Mesenchymal stem cell (in vitro differentiated cells and primary cell): ENCODE measurements at regions not wholly inside any gene's neighbourhood (a gene's known extent, or its start where the extent isn't known, plus 50 kb on each side); places are given as distances from the start of the nearest gene placed in this dataset.

Experiments used
- DNase-seq: peaks from one replicate; pipeline ENCODE4 v3.0.0-alpha.2; 2013
- H2AFZ ChIP-seq: one replicate; pipeline ENCODE4 v1.6.1; 2013; ENCODE audit warnings: low read depth, mild to moderate bottlenecking, control low read depth, inconsistent platforms, low read length, moderate library complexity
- H2AK5ac ChIP-seq: 2 replicates; pipeline ENCODE4 v1.6.1; 2013; ENCODE audit warnings: low read length, moderate library complexity, mild to moderate bottlenecking, inconsistent platforms; ENCODE audit not compliant: severe bottlenecking
- H2BK120ac ChIP-seq: one replicate; pipeline ENCODE4 v1.6.1; 2013; ENCODE audit warnings: low read depth, mild to moderate bottlenecking, inconsistent platforms, low read length, moderate library complexity
- H2BK12ac ChIP-seq, 2 experiments: one replicate each; pipeline ENCODE4 v1.6.1; 2013; ENCODE audit warnings: inconsistent platforms in 2 of 2, low read length in 2 of 2, mild to moderate bottlenecking in 2 of 2, moderate library complexity in 2 of 2, control low read depth in 1 of 2
- H2BK15ac ChIP-seq: one replicate; pipeline ENCODE4 v1.6.1; 2013; ENCODE audit warnings: mild to moderate bottlenecking, low read depth, inconsistent platforms; ENCODE audit not compliant: poor library complexity, severe bottlenecking
- H2BK5ac ChIP-seq: 2 replicates; pipeline ENCODE4 v1.6.1; 2013; ENCODE audit warnings: low read depth, mild to moderate bottlenecking, low read length, control low read depth, inconsistent platforms; ENCODE audit not compliant: poor library complexity, severe bottlenecking
- H3K14ac ChIP-seq, 2 experiments: one replicate each; pipeline ENCODE4 v1.6.1; 2013; ENCODE audit warnings: inconsistent platforms in 2 of 2, low read length in 2 of 2, control low read depth in 1 of 2, mild to moderate bottlenecking in 1 of 2, moderate library complexity in 1 of 2
- H3K18ac ChIP-seq, 2 experiments: one replicate each; pipeline ENCODE4 v1.6.1; 2013; ENCODE audit warnings: inconsistent platforms in 2 of 2, low read length in 2 of 2, control low read depth in 1 of 2, low read depth in 1 of 2, mild to moderate bottlenecking in 1 of 2
- H3K23ac ChIP-seq, 2 experiments: one replicate each; pipeline ENCODE4 v1.6.1; 2013; ENCODE audit warnings: inconsistent platforms in 2 of 2, low read length in 2 of 2, mild to moderate bottlenecking in 2 of 2, moderate library complexity in 2 of 2, control low read depth in 1 of 2
- H3K27ac ChIP-seq: 2 replicates; pipeline ENCODE4 v1.5.1; 2013; ENCODE audit warnings: mild to moderate bottlenecking, moderate library complexity, low read length, control low read depth, inconsistent platforms; ENCODE audit not compliant: poor library complexity, severe bottlenecking
- H3K27me3 ChIP-seq, 2 experiments: 2 replicates each; pipeline versions ENCODE4 v1.6.1 to v1.7.0; 2013; ENCODE audit warnings: low read length in 2 of 2, mild to moderate bottlenecking in 2 of 2, moderate library complexity in 2 of 2, control low read depth in 1 of 2, inconsistent platforms in 1 of 2; ENCODE audit not compliant: control insufficient read depth in 1 of 2, insufficient read depth in 1 of 2
- H3K36me3 ChIP-seq, 2 experiments: 2 replicates each; pipeline versions ENCODE4 v1.6.1 to v1.7.0; 2013; ENCODE audit warnings: low read length in 2 of 2, control low read depth in 1 of 2, inconsistent platforms in 1 of 2, low read depth in 1 of 2, mild to moderate bottlenecking in 1 of 2; ENCODE audit not compliant: insufficient read depth in 2 of 2, control insufficient read depth in 1 of 2
- H3K4ac ChIP-seq, 2 experiments: one replicate each; pipeline ENCODE4 v1.6.1; 2013; ENCODE audit warnings: inconsistent platforms in 2 of 2, low read length in 2 of 2, mild to moderate bottlenecking in 2 of 2, moderate library complexity in 2 of 2, control low read depth in 1 of 2, low read depth in 1 of 2
- H3K4me1 ChIP-seq: 2 replicates; pipeline ENCODE4 v1.6.1; 2013; ENCODE audit warnings: low read depth, low read length, control low read depth; ENCODE audit not compliant: control insufficient read depth, insufficient read depth
- H3K4me2 ChIP-seq: 2 replicates; pipeline ENCODE4 v1.6.1; 2013; ENCODE audit warnings: low read length, mild to moderate bottlenecking, inconsistent platforms; ENCODE audit not compliant: poor library complexity, severe bottlenecking
- H3K4me3 ChIP-seq, 2 experiments: 2 replicates each; pipeline versions ENCODE4 v1.5.1 to v1.7.0; 2013; ENCODE audit warnings: low read length in 2 of 2, mild to moderate bottlenecking in 2 of 2, control low read depth in 1 of 2, low read depth in 1 of 2; ENCODE audit not compliant: insufficient read depth in 1 of 2
- H3K79me1 ChIP-seq: replicated peaks from 2 replicates; pipeline ENCODE4 v1.6.1; 2013; ENCODE audit warnings: mild to moderate bottlenecking, control low read depth, low read length, inconsistent platforms; ENCODE audit not compliant: poor library complexity, severe bottlenecking
- H3K9ac ChIP-seq: 2 replicates; pipeline ENCODE4 v1.7.0; 2013; ENCODE audit warnings: mild to moderate bottlenecking, low read length, moderate library complexity
- H3K9me3 ChIP-seq: 2 replicates; pipeline ENCODE4 v1.7.0; 2013; ENCODE audit warnings: mild to moderate bottlenecking, low read length; ENCODE audit not compliant: control insufficient read depth
- H4K8ac ChIP-seq: one replicate; pipeline ENCODE4 v1.6.1; 2013; ENCODE audit warnings: inconsistent platforms, mild to moderate bottlenecking, low read length, moderate library complexity
- H4K91ac ChIP-seq: one replicate; pipeline ENCODE4 v1.6.1; 2013; ENCODE audit warnings: mild to moderate bottlenecking, low read length, inconsistent platforms
- WGBS: methylation state at CpG from one replicate; pipeline ENCODE4 v1.1.7; 2013; ENCODE audit warnings: mixed read lengths; 5-methylcytosine and 5-hydroxymethylcytosine counted together

- Histone ChIP-seq H3K27ac (no peak overlapping the region), H3K36me3 (no peaks in the 10 kb centered on the region), H3K27me3 (peaks cover 0 to 6% of the 10 kb centered on the region in 2 experiments), H3K23ac (no peak overlapping the region), H3K14ac (no peak overlapping the region), H2AK5ac (no peak overlapping the region), H3K79me1 (no peaks in the 10 kb centered on the region), H2BK15ac (no peak overlapping the region), H2AFZ (no peak overlapping the region), H2BK5ac (no peak overlapping the region), H2BK12ac (no peak overlapping the region), H4K91ac (no peak overlapping the region), H3K4me3 (no peak overlapping the region), H3K9me3 (no peaks in the 10 kb centered on the region), H3K4me2 (no peak overlapping the region), H2BK120ac (no peak overlapping the region), H3K4ac (no peak overlapping the region), H3K18ac (no peak overlapping the region), H4K8ac (no peak overlapping the region), H3K9ac (no peak overlapping the region), H3K4me1 (no peaks in the 10 kb centered on the region)
- WGBS: no CpG with 5 or more reads among the region's 4 CpGs
- DNase-seq: no peak
Observed at GRCh38 chr15:96600350-96600749, 269.9 kb downstream of the NR2F2 start.

- Histone ChIP-seq H3K14ac (no peak overlapping the region), H2AFZ (no peak overlapping the region), H2BK120ac (no peak overlapping the region), H4K8ac (no peak overlapping the region), H3K4ac (no peak overlapping the region), H3K4me1 (no peaks in the 10 kb centered on the region), H3K79me1 (no peaks in the 10 kb centered on the region), H3K9me3 (no peaks in the 10 kb centered on the region), H3K23ac (no peak overlapping the region), H2BK12ac (no peak overlapping the region), H3K27ac (no peak overlapping the region), H3K4me3 (no peak overlapping the region), H4K91ac (no peak overlapping the region), H2BK5ac (no peak overlapping the region), H2BK15ac (no peak overlapping the region), H3K27me3 (peaks cover 0 to 6% of the 10 kb centered on the region in 2 experiments), H3K4me2 (no peak overlapping the region), H2AK5ac (no peak overlapping the region), H3K18ac (no peak overlapping the region), H3K9ac (no peak overlapping the region), H3K36me3 (no peaks in the 10 kb centered on the region)
- 80% methylated on average over 6 of the region's 6 CpGs for WGBS
- no peak for DNase-seq
Observed at GRCh38 chr15:96606617-96607016, 276.1 kb downstream of the NR2F2 start.

GRCh38 chr15:96610757-96611156, 280.3 kb downstream of the NR2F2 start:
- H3K4ac ChIP-seq: no peak overlapping the region
- H2BK5ac ChIP-seq: no peak overlapping the region
- H2BK120ac ChIP-seq: no peak overlapping the region
- no peak overlapping the region for H2AK5ac ChIP-seq
- H3K4me1 ChIP-seq: no peaks in the 10 kb centered on the region
- no peak for DNase-seq
- no peaks in the 10 kb centered on the region for H3K79me1 ChIP-seq
- H3K27me3 ChIP-seq: no peaks in the 10 kb centered on the region
- no peaks in the 10 kb centered on the region for H3K36me3 ChIP-seq
- H3K4me3 ChIP-seq: no peak overlapping the region
- H2BK15ac ChIP-seq: no peak overlapping the region
- no peak overlapping the region for H2AFZ ChIP-seq
- H3K9ac ChIP-seq: no peak overlapping the region
- no peak overlapping the region for H2BK12ac ChIP-seq
- no peak overlapping the region for H4K91ac ChIP-seq
- no CpG with 5 or more reads among the region's 3 CpGs for WGBS
- no peak overlapping the region for H4K8ac ChIP-seq
- no peak overlapping the region for H3K18ac ChIP-seq
- no peak overlapping the region for H3K14ac ChIP-seq
- no peak overlapping the region for H3K4me2 ChIP-seq
- H3K27ac ChIP-seq: no peak overlapping the region
- no peak overlapping the region for H3K23ac ChIP-seq
- peaks cover 13% of the 10 kb centered on the region for H3K9me3 ChIP-seq

- H3K79me1 ChIP-seq: no peaks in the 10 kb centered on the region
- no peaks in the 10 kb centered on the region for H3K27me3 ChIP-seq
- H3K4me2 ChIP-seq: no peak overlapping the region
- H4K91ac ChIP-seq: no peak overlapping the region
- H3K4me1 ChIP-seq: no peaks in the 10 kb centered on the region
- H2BK120ac ChIP-seq: no peak overlapping the region
- H2BK12ac ChIP-seq: no peak overlapping the region
- no peak overlapping the region for H3K4me3 ChIP-seq
- H3K18ac ChIP-seq: no peak overlapping the region
- no CpG with 5 or more reads among the region's 1 CpG for WGBS
- H3K23ac ChIP-seq: no peak overlapping the region
- H4K8ac ChIP-seq: no peak overlapping the region
- H3K9me3 ChIP-seq: peaks cover 18% of the 10 kb centered on the region
- H3K14ac ChIP-seq: no peak overlapping the region
- no peak overlapping the region for H2AFZ ChIP-seq
- no peak for DNase-seq
- no peak overlapping the region for H2AK5ac ChIP-seq
- no peak overlapping the region for H3K27ac ChIP-seq
- H2BK15ac ChIP-seq: no peak overlapping the region
- no peak overlapping the region for H3K4ac ChIP-seq
- H2BK5ac ChIP-seq: no peak overlapping the region
- H3K36me3 ChIP-seq: no peaks in the 10 kb centered on the region
- no peak overlapping the region for H3K9ac ChIP-seq
Observed at GRCh38 chr15:96612917-96613316, 282.4 kb downstream of the NR2F2 start.
